Keratinocyte (primary cell): ENCODE measurements at regions not wholly inside any gene's neighbourhood (a gene's known extent, or its start where the extent isn't known, plus 50 kb on each side); places are given as distances from the start of the nearest gene placed in this dataset.

ENCODE experiments used
- DNase-seq: peaks from one replicate; pipeline ENCODE4 v3.0.0-alpha.2; 2011; ENCODE audit warnings: low read depth, missing footprints, low spot score
- FAIRE-seq: peaks from 2 replicates; lab custom pipeline; 2011; peaks lifted over from hg19 to GRCh38; lab: Jason Lieb, UNC
- H2AFZ ChIP-seq: 2 replicates; pipeline ENCODE4 v1.6.0; 2012; ENCODE audit warnings: low read length, control low read depth, inconsistent platforms; ENCODE audit not compliant: control insufficient read depth
- H3K27ac ChIP-seq: 2 replicates; pipeline ENCODE4 v1.5.1; 2011; ENCODE audit warnings: low read length; ENCODE audit not compliant: control insufficient read depth, insufficient read depth
- H3K27me3 ChIP-seq: 3 replicates; pipeline ENCODE4 v1.6.0; 2011; ENCODE audit warnings: low read length; ENCODE audit not compliant: control insufficient read depth, insufficient read depth; ENCODE audit errors: extremely low read depth
- H3K36me3 ChIP-seq, 2 experiments: 2 replicates in 1 of 2; 3 replicates in 1 of 2; pipeline ENCODE4 v1.5.1; 2011; ENCODE audit warnings: low read length in 2 of 2, mild to moderate bottlenecking in 1 of 2; ENCODE audit not compliant: control insufficient read depth in 2 of 2, insufficient read depth in 2 of 2; ENCODE audit errors: extremely low read depth in 1 of 2
- H3K4me1 ChIP-seq: 3 replicates; pipeline ENCODE4 v1.5.1; 2011; ENCODE audit warnings: low read length; ENCODE audit not compliant: control insufficient read depth, insufficient read depth; ENCODE audit errors: extremely low read depth
- H3K4me2 ChIP-seq: 3 replicates; pipeline ENCODE4 v1.6.0; 2011; ENCODE audit warnings: low read depth, low read length; ENCODE audit not compliant: control insufficient read depth, insufficient read depth; ENCODE audit errors: extremely low read depth
- H3K4me3 ChIP-seq, 3 experiments: fragments of 200-600 bp in 1 of 3; sonication (generic) in 1 of 3; 2 replicates in 2 of 3; 3 replicates in 1 of 3; pipeline ENCODE4 v1.5.1; 2011 to 2016; ENCODE audit warnings: low read length in 3 of 3, mild to moderate bottlenecking in 3 of 3, control low read depth in 2 of 3, inconsistent platforms in 1 of 3, low read depth in 1 of 3, mixed read lengths in 1 of 3, mixed run types in 1 of 3, moderate library complexity in 1 of 3; ENCODE audit not compliant: control insufficient read depth in 2 of 3, insufficient read depth in 2 of 3; ENCODE audit errors: extremely low read depth in 1 of 3
- H3K79me2 ChIP-seq: 2 replicates; pipeline ENCODE4 v1.6.0; 2012; ENCODE audit warnings: low read length; ENCODE audit not compliant: control insufficient read depth, insufficient read depth
- H3K9ac ChIP-seq: 3 replicates; pipeline ENCODE4 v1.6.0; 2011; ENCODE audit warnings: low read length; ENCODE audit not compliant: control insufficient read depth, insufficient read depth; ENCODE audit errors: extremely low read depth
- H3K9me1 ChIP-seq: 3 replicates; pipeline ENCODE4 v1.6.0; 2011; ENCODE audit warnings: low read length; ENCODE audit not compliant: control insufficient read depth, insufficient read depth; ENCODE audit errors: extremely low read depth
- H3K9me3 ChIP-seq: 2 replicates; pipeline ENCODE4 v1.5.1; 2012; ENCODE audit warnings: low read depth, low read length; ENCODE audit not compliant: control insufficient read depth
- H4K20me1 ChIP-seq: 3 replicates; pipeline ENCODE4 v1.6.0; 2011; ENCODE audit warnings: low read length; ENCODE audit not compliant: control insufficient read depth, insufficient read depth; ENCODE audit errors: extremely low read depth
- CTCF ChIP-seq, 3 experiments: IDR thresholded peaks in 1 of 3; conservative IDR thresholded peaks in 1 of 3; optimal IDR thresholded peaks in 1 of 3; 2 replicates in 2 of 3; 3 replicates in 1 of 3; pipeline versions ENCODE3 to v1.5.1; 2011; ENCODE audit warnings: low read length in 3 of 3, mild to moderate bottlenecking in 3 of 3, moderate library complexity in 2 of 3, control low read depth in 1 of 3, inconsistent platforms in 1 of 3; ENCODE audit not compliant: insufficient read depth in 2 of 3; ENCODE audit errors: extremely low read depth in 1 of 3
- EZH2 ChIP-seq: IDR thresholded peaks from one replicate; pipeline ENCODE4 v1.6.1; 2012; ENCODE audit warnings: inconsistent platforms, mild to moderate bottlenecking, low read length, moderate library complexity
- dilution Hi-C: fragments of 300-500 bp; cut with MboI; formaldehyde crosslinking; loops from one replicate; pipeline ENCODE4 v1.7.0; 2020; ENCODE audit warnings: low sequenced_read_pairs; ENCODE audit not compliant: extremely low pct_ligation_motif_present

- TF ChIP-seq EZH2 (no peak), CTCF (optimal IDR thresholded peaks at IDR 0.05 in 1 of 3, IDR thresholded peaks at IDR 0.05 in 1 of 3, conservative IDR thresholded peaks at IDR 0.05 in 1 of 3; ENCODE audit: extremely low read depth in 1 of 3, insufficient read depth in 2 of 3, low read length in 3 of 3) (no peak)
- Histone ChIP-seq H3K9me1 (no peaks in the 10 kb centered on the region), H2AFZ (no peak overlapping the region), H3K27me3 (no peaks in the 10 kb centered on the region), H3K9me3 (no peaks in the 10 kb centered on the region), H3K9ac (no peak overlapping the region), H3K27ac (no peak overlapping the region), H3K4me1 (peaks cover 5% of the 10 kb centered on the region), H3K4me2 (no peak overlapping the region), H3K36me3 (no peaks in the 10 kb centered on the region), H3K79me2 (no peaks in the 10 kb centered on the region), H3K4me3 (no peak overlapping the region), H4K20me1 (no peaks in the 10 kb centered on the region)
- DNase-seq, result no peak
- dilution Hi-C loops, result no loop called here
- no peak for FAIRE-seq
Measured at GRCh38 chr1:216935901-216936300, 212.7 kb upstream of the ESRRG start.

- Histone ChIP-seq H3K4me3 (no peak overlapping the region), H3K4me2 (no peak overlapping the region), H2AFZ (no peak overlapping the region), H3K9me3 (no peaks in the 10 kb centered on the region), H3K79me2 (no peaks in the 10 kb centered on the region), H4K20me1 (no peaks in the 10 kb centered on the region), H3K4me1 (peaks cover 22% of the 10 kb centered on the region), H3K9ac (no peak overlapping the region), H3K9me1 (no peaks in the 10 kb centered on the region), H3K27ac (no peak overlapping the region), H3K27me3 (no peaks in the 10 kb centered on the region), H3K36me3 (no peaks in the 10 kb centered on the region)
- no peak for DNase-seq
- dilution Hi-C loops, result no loop called here
- FAIRE-seq, result no peak
- TF ChIP-seq EZH2 (no peak), CTCF (optimal IDR thresholded peaks at IDR 0.05 in 1 of 3, IDR thresholded peaks at IDR 0.05 in 1 of 3, conservative IDR thresholded peaks at IDR 0.05 in 1 of 3; ENCODE audit: extremely low read depth in 1 of 3, insufficient read depth in 2 of 3, low read length in 3 of 3) (no peak)
Measured at GRCh38 chr1:216932424-216932823, 209.2 kb upstream of the ESRRG start.
